ENCODE measurements at regions not wholly inside any gene's neighbourhood (a gene's known extent, or its start where the extent isn't known, plus 50 kb on each side); places are given as distances from the start of the nearest gene placed in this dataset.

- FAIRE-seq (no peak), DNase-seq (peak in 2 of 5 donors; percentile 53 to 59)
- peaks cover 2% of the 10 kb centered on the region for H3K27me3 ChIP-seq (ENCODE audit: control insufficient read depth, insufficient read depth, low read length)
- intact Hi-C loops (cut with DNase I), result no loop called here
- no peaks in the 10 kb centered on the region for H3K36me3 ChIP-seq (ENCODE audit: control insufficient read depth in 2 of 3, insufficient read depth in 3 of 3, low read length in 3 of 3)
- no peak overlapping the region for H3K27ac ChIP-seq (ENCODE audit: low read depth in 2 of 2, low read length in 2 of 2)
- H3K4me3 ChIP-seq (ENCODE audit: low read length in 3 of 3), result no peak overlapping the region
- no peaks in the 10 kb centered on the region for H3K4me1 ChIP-seq (ENCODE audit: control insufficient read depth in 2 of 3, insufficient read depth in 2 of 3, low read depth in 1 of 3, low read length in 3 of 3)
- TF ChIP-seq CTCF (IDR thresholded peaks at IDR 0.05; ENCODE audit: borderline replicate concordance, extremely low read depth, insufficient read depth), result no peak
- no peak overlapping the region for H3K9ac ChIP-seq (ENCODE audit: low read length in 3 of 3)
- peaks cover 0 to 2% (median 0%) of the 10 kb centered on the region in 3 donors for H3K9me3 ChIP-seq (ENCODE audit: control insufficient read depth in 2 of 3, insufficient read depth in 1 of 3, low read length in 3 of 3)
These were observed 284.3 kb upstream of the NR5A2 start for GRCh38 chr1:199743227-199743626.

GRCh38 chr1:199746666-199747384 lies 280.7 kb upstream of the NR5A2 start:
- DNase-seq (no peak), FAIRE-seq (no peak)
- no peak overlapping the region for H3K27ac ChIP-seq (ENCODE audit: low read depth in 2 of 2, low read length in 2 of 2)
- H3K9me3 ChIP-seq (ENCODE audit: control insufficient read depth in 2 of 3, insufficient read depth in 1 of 3, low read length in 3 of 3), result peaks cover 0 to 2% (median 0%) of the 10 kb centered on the region in 3 donors
- H3K4me1 ChIP-seq (ENCODE audit: control insufficient read depth in 2 of 3, insufficient read depth in 2 of 3, low read depth in 1 of 3, low read length in 3 of 3), result no peaks in the 10 kb centered on the region
- H3K36me3 ChIP-seq (ENCODE audit: control insufficient read depth in 2 of 3, insufficient read depth in 3 of 3, low read length in 3 of 3), result no peaks in the 10 kb centered on the region
- H3K4me3 ChIP-seq (ENCODE audit: low read length in 3 of 3), result no peak overlapping the region
- intact Hi-C loops (cut with DNase I), result no loop called here
- H3K27me3 ChIP-seq (ENCODE audit: control insufficient read depth, insufficient read depth, low read length), result peaks cover 2% of the 10 kb centered on the region
- no peak for TF ChIP-seq CTCF (IDR thresholded peaks at IDR 0.05; ENCODE audit: borderline replicate concordance, extremely low read depth, insufficient read depth)
- no peak overlapping the region for H3K9ac ChIP-seq (ENCODE audit: low read length in 3 of 3)

GRCh38 chr1:199747984-199748383 lies 279.5 kb upstream of the NR5A2 start:
- peaks cover 0 to 2% (median 0%) of the 10 kb centered on the region in 3 donors for H3K9me3 ChIP-seq (ENCODE audit: control insufficient read depth in 2 of 3, insufficient read depth in 1 of 3, low read length in 3 of 3)
- H3K9ac ChIP-seq (ENCODE audit: low read length in 3 of 3), result no peak overlapping the region
- no peak overlapping the region for H3K4me3 ChIP-seq (ENCODE audit: low read length in 3 of 3)
- FAIRE-seq, result no peak
- DNase-seq, result peak; percentile 39 to 90 (median 85)
- intact Hi-C loops (cut with DNase I), result no loop called here
- H3K27me3 ChIP-seq (ENCODE audit: control insufficient read depth, insufficient read depth, low read length), result peaks cover 2% of the 10 kb centered on the region
- no peak for TF ChIP-seq CTCF (IDR thresholded peaks at IDR 0.05; ENCODE audit: borderline replicate concordance, extremely low read depth, insufficient read depth)
- H3K4me1 ChIP-seq (ENCODE audit: control insufficient read depth in 2 of 3, insufficient read depth in 2 of 3, low read depth in 1 of 3, low read length in 3 of 3), result no peaks in the 10 kb centered on the region
- no peak overlapping the region for H3K27ac ChIP-seq (ENCODE audit: low read depth in 2 of 2, low read length in 2 of 2)
- no peaks in the 10 kb centered on the region for H3K36me3 ChIP-seq (ENCODE audit: control insufficient read depth in 2 of 3, insufficient read depth in 3 of 3, low read length in 3 of 3)

Measured in kidney (tissue), 13 donors.